Brain microvascular endothelial cell (primary cell): ENCODE measurements at regions not wholly inside any gene's neighbourhood (a gene's known extent, or its start where the extent isn't known, plus 50 kb on each side); places are given as distances from the start of the nearest gene placed in this dataset.
A peak's percentile ranks its signal among the peaks of the same experiment; 100 is the strongest.

ENCODE experiments used
- DNase-seq: peaks from one replicate; pipeline ENCODE4 v3.0.0-alpha.2; 2020
- H3K27ac ChIP-seq: fragments of 250-450 bp; sonication (Bioruptor Pico); 2 replicates; pipeline ENCODE4 v1.5.1; 2020; ENCODE audit warnings: mild to moderate bottlenecking, moderate library complexity
- H3K27me3 ChIP-seq: fragments of 250-450 bp; sonication (Bioruptor Pico); replicated peaks from 2 replicates; pipeline ENCODE4 v1.5.1; 2020; ENCODE audit warnings: mild to moderate bottlenecking
- H3K36me3 ChIP-seq: fragments of 250-450 bp; sonication (Bioruptor Pico); replicated peaks from 2 replicates; pipeline ENCODE4 v1.5.1; 2020; ENCODE audit warnings: mild to moderate bottlenecking
- H3K4me3 ChIP-seq: 2 replicates; pipeline ENCODE4 v1.5.1; 2011; ENCODE audit warnings: low read depth, mild to moderate bottlenecking, control low read depth, low read length, moderate library complexity
- CTCF ChIP-seq: IDR thresholded peaks from 2 replicates; pipeline ENCODE4 v1.5.1; 2011; ENCODE audit warnings: low read depth, mild to moderate bottlenecking, moderate library complexity, low read length, control low read depth, inconsistent platforms; ENCODE audit errors: missing control alignments
- in situ Hi-C: cut with HindIII; loops from 2 replicates; pipeline ENCODE4 v1.10.0; 2017; ENCODE audit warnings: low sequenced_read_pairs, low pct_ligation_motif_present

GRCh38 chr5:58113172-58113571 lies 346.7 kb downstream of the PLK2 start:
- no peaks in the 10 kb centered on the region for H3K36me3 ChIP-seq
- in situ Hi-C loops: no loop called here
- TF ChIP-seq CTCF: no peak
- no peaks in the 10 kb centered on the region for H3K27me3 ChIP-seq
- no peak overlapping the region for H3K4me3 ChIP-seq
- DNase-seq: no peak
- H3K27ac ChIP-seq: no peak overlapping the region

GRCh38 chr5:58108511-58108910 lies 351.4 kb downstream of the PLK2 start:
- H3K27ac ChIP-seq: no peak overlapping the region
- no peak for TF ChIP-seq CTCF
- no peaks in the 10 kb centered on the region for H3K36me3 ChIP-seq
- no peaks in the 10 kb centered on the region for H3K27me3 ChIP-seq
- in situ Hi-C loops: no loop called here
- no peak for DNase-seq
- H3K4me3 ChIP-seq: no peak overlapping the region

GRCh38 chr5:58107704-58108103 lies 352.2 kb downstream of the PLK2 start:
- DNase-seq: peak; percentile 3
- Histone ChIP-seq H3K27me3 (no peaks in the 10 kb centered on the region), H3K36me3 (no peaks in the 10 kb centered on the region), H3K27ac (no peak overlapping the region), H3K4me3 (no peak overlapping the region)
- no peak for TF ChIP-seq CTCF
- in situ Hi-C loops: no loop called here

- Histone ChIP-seq H3K36me3 (no peaks in the 10 kb centered on the region), H3K4me3 (no peak overlapping the region), H3K27me3 (no peaks in the 10 kb centered on the region), H3K27ac (no peak overlapping the region)
- no peak for DNase-seq
- in situ Hi-C loops: no loop called here
- no peak for TF ChIP-seq CTCF
Measured at GRCh38 chr5:58106754-58107410, 353.0 kb downstream of the PLK2 start.

- H3K27me3 ChIP-seq: no peaks in the 10 kb centered on the region
- H3K27ac ChIP-seq: no peak overlapping the region
- H3K36me3 ChIP-seq: no peaks in the 10 kb centered on the region
- no peak for DNase-seq
- no peak overlapping the region for H3K4me3 ChIP-seq
- no peak for TF ChIP-seq CTCF
- in situ Hi-C loops: no loop called here
Measured at GRCh38 chr5:58105836-58106235, 354.1 kb downstream of the PLK2 start.

GRCh38 chr5:58099257-58099656 lies 360.6 kb downstream of the PLK2 start:
- no peak for TF ChIP-seq CTCF
- Histone ChIP-seq H3K36me3 (no peaks in the 10 kb centered on the region), H3K27ac (no peak overlapping the region), H3K4me3 (no peak overlapping the region), H3K27me3 (no peaks in the 10 kb centered on the region)
- in situ Hi-C loops: no loop called here
- DNase-seq: no peak
